ENCODE measurements at regions not wholly inside any gene's neighbourhood (a gene's known extent, or its start where the extent isn't known, plus 50 kb on each side); places are given as distances from the start of the nearest gene placed in this dataset.

GRCh38 chr2:181836583-181836982, 54.9 kb upstream of the ITPRID2 start:
- Mint-ChIP-seq H3K36me3 (ENCODE audit: low read depth) (no peaks in the 10 kb centered on the region), H3K4me3 (no peak overlapping the region), H3K9me3 (no peaks in the 10 kb centered on the region), H3K27me3 (peaks cover 6% of the 10 kb centered on the region), H3K4me1 (no peaks in the 10 kb centered on the region), H3K27ac (no peak overlapping the region)
- no peak for DNase-seq
- TF ChIP-seq CTCF (IDR thresholded peaks at IDR 0.05), result no peak
- intact Hi-C loops (cut with micrococcal nuclease), result no loop called here
- no peak for ATAC-seq (ENCODE audit: low read depth)
- ChIA-PET POLR2A (no interaction called here), CTCF (no interaction called here)

DNA sequence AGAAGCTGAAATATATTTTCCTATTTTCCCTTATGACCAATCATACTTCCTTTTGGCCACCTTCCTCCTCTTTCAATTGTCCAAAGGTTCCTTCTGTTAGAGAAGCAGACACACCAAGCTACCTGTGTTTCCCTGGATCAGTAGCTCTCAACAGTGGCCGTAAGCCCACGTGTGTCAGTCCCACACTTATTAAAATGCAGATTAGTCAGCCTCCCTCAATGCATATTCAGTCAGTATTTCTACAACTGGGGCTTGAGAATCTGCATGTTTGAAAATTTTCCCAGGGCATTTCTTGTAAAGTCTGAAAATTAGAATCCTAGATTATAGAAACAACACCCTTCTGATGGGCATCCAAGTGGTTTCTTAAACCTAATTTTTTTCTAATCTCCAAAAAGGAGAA, 54.0 kb upstream of the ITPRID2 start:
- CTCF ChIA-PET, result no interaction called here
- ATAC-seq (ENCODE audit: low read depth) (no peak), DNase-seq (no peak)
- intact Hi-C loops (cut with micrococcal nuclease), result no loop called here
- Mint-ChIP-seq H3K4me3 (no peak overlapping the region), H3K9me3 (no peaks in the 10 kb centered on the region), H3K36me3 (ENCODE audit: low read depth) (no peaks in the 10 kb centered on the region), H3K27me3 (peaks cover 6% of the 10 kb centered on the region), H3K4me1 (no peaks in the 10 kb centered on the region), H3K27ac (no peak overlapping the region)
- POLR2A ChIA-PET, result no interaction called here
- no peak for TF ChIP-seq CTCF (IDR thresholded peaks at IDR 0.05)

GRCh38 chr2:181839811-181840210, 51.7 kb upstream of the ITPRID2 start:
- ATAC-seq (ENCODE audit: low read depth) (no peak), DNase-seq (no peak)
- POLR2A ChIA-PET, result no interaction called here
- CTCF ChIA-PET, result no interaction called here
- Mint-ChIP-seq H3K4me1 (no peaks in the 10 kb centered on the region), H3K27ac (no peak overlapping the region), H3K4me3 (no peak overlapping the region), H3K9me3 (no peaks in the 10 kb centered on the region), H3K27me3 (peaks cover 9% of the 10 kb centered on the region), H3K36me3 (ENCODE audit: low read depth) (no peaks in the 10 kb centered on the region)
- intact Hi-C loops (cut with micrococcal nuclease), result no loop called here
- TF ChIP-seq CTCF (IDR thresholded peaks at IDR 0.05), result no peak

GRCh38 chr2:181841079-181841478, 50.5 kb upstream of the ITPRID2 start:
- Mint-ChIP-seq H3K36me3 (ENCODE audit: low read depth) (no peaks in the 10 kb centered on the region), H3K9me3 (no peaks in the 10 kb centered on the region), H3K27ac (no peak overlapping the region), H3K4me1 (no peaks in the 10 kb centered on the region), H3K27me3 (peaks cover 8% of the 10 kb centered on the region), H3K4me3 (no peak overlapping the region)
- no peak for ATAC-seq (ENCODE audit: low read depth)
- CTCF ChIA-PET, result no interaction called here
- POLR2A ChIA-PET, result no interaction called here
- intact Hi-C loops (cut with micrococcal nuclease), result no loop called here
- TF ChIP-seq CTCF (IDR thresholded peaks at IDR 0.05), result no peak
- no peak for DNase-seq
